Lower lobe of right lung (tissue), 2 donors: ENCODE measurements at regions not wholly inside any gene's neighbourhood (a gene's known extent, or its start where the extent isn't known, plus 50 kb on each side); places are given as distances from the start of the nearest gene placed in this dataset.

Source experiments
- ATAC-seq, 2 donors: fragments of 200-7000 bp; cut with Tn5 transposase; one replicate each; pipeline ENCODE4 v1.9.1; 2020 to 2022; ENCODE audit warnings: mild to moderate bottlenecking in 2 of 2, moderate library complexity in 2 of 2
- DNase-seq: peaks from one replicate; pipeline ENCODE4 v3.0.0-alpha.2; 2020
- H3K27ac ChIP-seq: fragments of 200-600 bp; one replicate; pipeline ENCODE4 v1.8.0; 2022
- H3K27me3 ChIP-seq: fragments of 200-600 bp; one replicate; pipeline ENCODE4 v1.8.0; 2022; ENCODE audit warnings: low read depth
- H3K36me3 ChIP-seq: fragments of 200-600 bp; one replicate; pipeline ENCODE4 v1.8.0; 2022; ENCODE audit warnings: mild to moderate bottlenecking
- H3K4me1 ChIP-seq: fragments of 200-600 bp; one replicate; pipeline ENCODE4 v1.8.0; 2022
- H3K4me3 ChIP-seq: fragments of 200-600 bp; one replicate; pipeline ENCODE4 v1.8.0; 2022; ENCODE audit warnings: mild to moderate bottlenecking
- H3K9me3 ChIP-seq: fragments of 200-600 bp; one replicate; pipeline ENCODE4 v1.8.0; 2022
- intact Hi-C: fragments of 100-400 bp; cut with DNase I; formaldehyde crosslinking; loops from one replicate; pipeline ENCODE4 v1.11.0; 2022
- TF ChIP-seq, protein P1 (sequence below): fragments of 200-600 bp; IDR thresholded peaks from one replicate; pipeline ENCODE4 v1.8.0; 2022; ENCODE audit warnings: antibody characterized with exemption, mild to moderate bottlenecking
- donor health status: DM: no; HTN: yes; CAD: no; lungs with severe emphysema.

DNA sequence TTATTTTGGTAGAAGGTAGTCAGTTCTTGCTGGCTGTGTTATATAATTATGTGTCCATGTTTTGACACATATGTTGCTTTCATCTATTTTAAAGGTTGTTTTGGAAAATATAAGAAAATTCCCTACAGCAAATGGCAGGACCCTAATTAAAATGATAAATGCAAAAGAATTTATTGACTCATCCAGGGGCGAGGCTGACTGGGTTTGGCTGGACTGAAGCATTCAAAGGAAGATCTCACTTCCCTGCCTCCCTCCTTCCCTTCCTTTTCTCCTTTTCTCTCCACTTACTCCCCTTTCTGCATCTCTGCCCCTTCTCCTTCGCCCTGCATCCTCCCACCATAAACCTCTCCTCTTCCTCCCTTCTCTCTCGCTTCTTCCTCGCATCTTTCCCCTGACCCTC lies 129.6 kb downstream of the SNAPC1 start:
- H3K27me3 ChIP-seq: no peaks in the 10 kb centered on the region
- DNase-seq (no peak), ATAC-seq (no peak)
- no peaks in the 10 kb centered on the region for H3K36me3 ChIP-seq
- H3K9me3 ChIP-seq: no peaks in the 10 kb centered on the region
- H3K27ac ChIP-seq: no peak overlapping the region
- no peaks in the 10 kb centered on the region for H3K4me1 ChIP-seq
- intact Hi-C loops: no loop called here
- TF ChIP-seq, protein P1, sequence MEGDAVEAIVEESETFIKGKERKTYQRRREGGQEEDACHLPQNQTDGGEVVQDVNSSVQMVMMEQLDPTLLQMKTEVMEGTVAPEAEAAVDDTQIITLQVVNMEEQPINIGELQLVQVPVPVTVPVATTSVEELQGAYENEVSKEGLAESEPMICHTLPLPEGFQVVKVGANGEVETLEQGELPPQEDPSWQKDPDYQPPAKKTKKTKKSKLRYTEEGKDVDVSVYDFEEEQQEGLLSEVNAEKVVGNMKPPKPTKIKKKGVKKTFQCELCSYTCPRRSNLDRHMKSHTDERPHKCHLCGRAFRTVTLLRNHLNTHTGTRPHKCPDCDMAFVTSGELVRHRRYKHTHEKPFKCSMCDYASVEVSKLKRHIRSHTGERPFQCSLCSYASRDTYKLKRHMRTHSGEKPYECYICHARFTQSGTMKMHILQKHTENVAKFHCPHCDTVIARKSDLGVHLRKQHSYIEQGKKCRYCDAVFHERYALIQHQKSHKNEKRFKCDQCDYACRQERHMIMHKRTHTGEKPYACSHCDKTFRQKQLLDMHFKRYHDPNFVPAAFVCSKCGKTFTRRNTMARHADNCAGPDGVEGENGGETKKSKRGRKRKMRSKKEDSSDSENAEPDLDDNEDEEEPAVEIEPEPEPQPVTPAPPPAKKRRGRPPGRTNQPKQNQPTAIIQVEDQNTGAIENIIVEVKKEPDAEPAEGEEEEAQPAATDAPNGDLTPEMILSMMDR: no peak
- no peak overlapping the region for H3K4me3 ChIP-seq

DNA sequence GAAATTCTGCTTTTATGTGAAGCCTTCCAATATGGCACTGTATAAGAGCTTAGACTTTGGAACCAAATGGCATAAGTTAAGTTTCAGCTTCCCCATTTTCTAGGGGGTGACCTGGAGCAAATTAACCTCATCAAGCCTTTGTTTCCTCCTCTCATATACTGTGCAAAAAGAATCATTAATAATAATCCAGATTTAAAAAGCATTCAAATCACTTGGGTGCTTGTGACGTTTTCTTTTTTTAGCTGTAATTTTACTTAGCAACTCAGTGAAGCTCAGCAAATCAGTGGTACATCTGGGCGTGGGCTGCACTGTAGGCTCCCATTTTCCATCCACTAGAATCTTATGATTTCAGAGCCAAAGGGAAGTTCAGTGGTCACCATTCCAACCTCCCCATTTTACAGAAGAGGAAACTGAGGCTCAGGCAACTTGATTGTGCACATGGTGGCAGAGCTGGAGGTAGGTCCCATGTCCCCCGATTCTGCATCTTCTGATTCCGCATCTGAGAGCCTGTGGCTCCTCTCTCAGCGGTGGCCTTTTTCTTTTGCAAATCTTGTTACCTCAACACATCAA lies 131.2 kb downstream of the SNAPC1 start:
- H3K4me3 ChIP-seq: no peak overlapping the region
- no peaks in the 10 kb centered on the region for H3K36me3 ChIP-seq
- DNase-seq (no peak), ATAC-seq (no peak)
- intact Hi-C loops: no loop called here
- H3K27me3 ChIP-seq: no peaks in the 10 kb centered on the region
- TF ChIP-seq, protein P1: no peak
- H3K27ac ChIP-seq: no peak overlapping the region
- no peaks in the 10 kb centered on the region for H3K9me3 ChIP-seq
- H3K4me1 ChIP-seq: no peaks in the 10 kb centered on the region

DNA sequence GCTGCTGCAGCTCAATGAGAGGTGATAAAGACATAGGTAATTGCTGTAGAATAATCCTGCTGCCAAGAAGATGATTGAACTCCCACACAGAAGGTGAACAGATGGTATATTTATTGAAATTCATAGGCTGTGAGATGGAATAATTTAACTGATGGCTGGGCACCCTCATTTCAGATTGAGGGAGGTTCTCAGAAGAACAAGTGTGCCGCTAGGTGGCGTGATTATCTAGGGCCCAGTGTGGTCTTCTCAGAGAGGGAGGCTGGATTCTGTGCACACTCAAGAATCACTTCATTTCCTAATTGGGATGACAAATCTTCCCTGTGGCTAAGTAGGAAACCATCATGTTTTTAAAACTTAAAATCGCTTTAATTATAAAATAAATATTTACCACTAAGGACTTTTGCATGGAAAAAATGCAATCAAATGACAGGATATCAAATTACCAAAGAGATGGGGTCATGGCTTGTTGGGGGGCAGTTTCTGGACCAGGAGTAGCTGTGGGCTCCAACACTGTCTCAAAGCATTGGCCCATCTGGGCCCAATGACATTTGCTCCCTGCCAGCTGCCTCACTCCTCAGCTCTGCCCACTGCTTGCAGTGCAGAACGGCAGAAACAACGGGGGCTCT lies 132.3 kb downstream of the SNAPC1 start:
- intact Hi-C loops: no loop called here
- no peaks in the 10 kb centered on the region for H3K9me3 ChIP-seq
- H3K4me1 ChIP-seq: no peaks in the 10 kb centered on the region
- peak; percentile 66 for DNase-seq
- ATAC-seq: peak; percentile 66 to 70
- H3K4me3 ChIP-seq: no peak overlapping the region
- TF ChIP-seq, protein P1: peak; percentile 59
- no peaks in the 10 kb centered on the region for H3K27me3 ChIP-seq
- H3K27ac ChIP-seq: no peak overlapping the region
- no peaks in the 10 kb centered on the region for H3K36me3 ChIP-seq

DNA sequence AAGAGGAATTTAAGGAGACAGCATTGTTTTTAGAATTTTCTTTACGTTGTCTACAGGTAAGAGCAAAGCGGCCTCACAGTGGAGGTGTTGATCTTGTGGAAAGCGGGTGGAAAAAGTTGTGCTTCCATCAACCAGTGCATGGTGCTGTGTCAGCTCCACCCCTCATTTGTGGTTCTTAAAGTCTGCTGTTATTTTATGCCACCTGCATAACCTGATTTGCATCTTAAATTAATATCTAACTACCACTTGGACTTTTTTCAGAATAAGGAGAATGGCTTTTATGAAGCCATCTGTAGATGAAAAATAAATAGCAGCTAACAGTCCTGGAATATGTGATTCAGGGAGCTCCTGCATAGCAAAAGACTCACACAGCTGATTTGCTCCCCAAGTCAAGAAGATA lies 135.1 kb downstream of the SNAPC1 start:
- ATAC-seq (no peak), DNase-seq (no peak)
- no peak overlapping the region for H3K4me3 ChIP-seq
- no peaks in the 10 kb centered on the region for H3K4me1 ChIP-seq
- no peak overlapping the region for H3K27ac ChIP-seq
- no peaks in the 10 kb centered on the region for H3K27me3 ChIP-seq
- TF ChIP-seq, protein P1: no peak
- intact Hi-C loops: no loop called here
- H3K36me3 ChIP-seq: no peaks in the 10 kb centered on the region
- H3K9me3 ChIP-seq: no peaks in the 10 kb centered on the region

DNA sequence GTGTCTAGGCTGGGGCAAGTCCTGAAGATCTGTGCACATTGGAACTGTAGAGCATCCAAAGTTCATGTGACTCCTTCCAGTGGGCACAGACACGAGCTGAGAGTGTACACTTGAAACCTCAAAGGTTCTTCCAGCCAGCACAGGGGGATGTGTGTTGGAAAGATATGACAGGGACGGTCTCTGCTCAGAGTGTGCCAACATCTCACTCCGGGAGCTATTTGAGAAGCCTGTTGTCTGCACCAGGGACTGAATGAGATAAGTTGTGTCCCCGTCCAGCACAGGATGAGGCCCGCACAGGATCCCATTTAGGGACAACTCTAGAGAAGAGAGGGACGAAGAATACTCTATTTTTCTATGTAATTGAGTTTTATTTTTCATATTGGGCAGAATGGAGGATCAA lies 136.3 kb downstream of the SNAPC1 start:
- Histone ChIP-seq H3K27ac (no peak overlapping the region), H3K9me3 (no peaks in the 10 kb centered on the region), H3K4me3 (no peak overlapping the region), H3K4me1 (no peaks in the 10 kb centered on the region), H3K27me3 (no peaks in the 10 kb centered on the region), H3K36me3 (no peaks in the 10 kb centered on the region)
- TF ChIP-seq, protein P1: no peak
- intact Hi-C loops: no loop called here
- ATAC-seq (no peak), DNase-seq (no peak)
